Transverse colon (tissue), 3 donors: ENCODE measurements at regions not wholly inside any gene's neighbourhood (a gene's known extent, or its start where the extent isn't known, plus 50 kb on each side); places are given as distances from the start of the nearest gene placed in this dataset.

Experiments used
- CTCF ChIP-seq, 5 experiments: fragments of 200-600 bp in 3 of 5; fragments of 450-650 bp in 2 of 5; sonication (generic) in 3 of 5; IDR thresholded peaks; 1 replicate in 2 of 5; 2 replicates in 3 of 5; pipeline ENCODE4 v1.5.1; 2016 to 2017; ENCODE audit warnings: antibody characterized with exemption in 5 of 5, inconsistent platforms in 3 of 5, mild to moderate bottlenecking in 2 of 5, moderate library complexity in 1 of 5
- EP300 ChIP-seq: sonication (generic); formaldehyde crosslinking; IDR thresholded peaks from one replicate; pipeline ENCODE4 v1.6.1; 2017; ENCODE audit warnings: antibody characterized with exemption, low read depth
- POLR2A ChIP-seq: fragments of 450-650 bp; IDR thresholded peaks from one replicate; pipeline ENCODE4 v1.6.1; 2016; ENCODE audit warnings: antibody characterized with exemption, mild to moderate bottlenecking, moderate library complexity

GRCh38 chr15:46997501-46997900 is 719.8 kb upstream of the SEMA6D start:
- TF ChIP-seq CTCF (IDR thresholded peaks at IDR 0.05) = no peak
- TF ChIP-seq POLR2A = no peak
- no peak for TF ChIP-seq EP300
